OCI-LY3 (cell line): ENCODE measurements at regions not wholly inside any gene's neighbourhood (a gene's known extent, or its start where the extent isn't known, plus 50 kb on each side); places are given as distances from the start of the nearest gene placed in this dataset.

Source experiments
- EZH2phosphoT487 ChIP-seq: fragments of 200-600 bp; shearing (Covaris generic); IDR thresholded peaks from 2 replicates; pipeline ENCODE4 v1.6.1; 2018; ENCODE audit warnings: antibody characterized with exemption, mixed run types, low read depth
- TF ChIP-seq, protein P1 (sequence below): fragments of 200-600, 300-600 bp; sonication (generic); IDR thresholded peaks from 2 replicates; pipeline ENCODE4 v1.5.1; 2014; ENCODE audit warnings: antibody characterized with exemption, low read length, low read depth

DNA sequence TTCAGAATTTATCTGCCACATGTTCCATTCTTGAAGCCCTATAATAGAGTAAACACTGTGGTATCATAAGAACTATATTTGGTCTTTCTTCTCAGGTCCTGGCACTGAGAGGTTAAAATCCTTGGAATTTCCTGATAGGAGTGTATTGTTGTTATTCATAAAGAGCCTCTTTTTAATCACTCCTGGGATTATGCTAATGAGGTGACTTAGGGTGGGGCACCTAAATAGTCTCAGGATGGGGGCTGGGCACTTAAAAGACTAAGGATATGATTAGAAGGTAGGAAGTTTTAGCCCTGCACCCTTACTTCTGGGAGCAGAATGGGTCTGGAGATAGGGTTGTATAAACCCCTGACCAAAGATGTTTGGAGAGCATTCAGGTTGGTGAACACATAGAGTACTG is 755.2 kb upstream of the TENM4 start:
- TF ChIP-seq, protein P1, sequence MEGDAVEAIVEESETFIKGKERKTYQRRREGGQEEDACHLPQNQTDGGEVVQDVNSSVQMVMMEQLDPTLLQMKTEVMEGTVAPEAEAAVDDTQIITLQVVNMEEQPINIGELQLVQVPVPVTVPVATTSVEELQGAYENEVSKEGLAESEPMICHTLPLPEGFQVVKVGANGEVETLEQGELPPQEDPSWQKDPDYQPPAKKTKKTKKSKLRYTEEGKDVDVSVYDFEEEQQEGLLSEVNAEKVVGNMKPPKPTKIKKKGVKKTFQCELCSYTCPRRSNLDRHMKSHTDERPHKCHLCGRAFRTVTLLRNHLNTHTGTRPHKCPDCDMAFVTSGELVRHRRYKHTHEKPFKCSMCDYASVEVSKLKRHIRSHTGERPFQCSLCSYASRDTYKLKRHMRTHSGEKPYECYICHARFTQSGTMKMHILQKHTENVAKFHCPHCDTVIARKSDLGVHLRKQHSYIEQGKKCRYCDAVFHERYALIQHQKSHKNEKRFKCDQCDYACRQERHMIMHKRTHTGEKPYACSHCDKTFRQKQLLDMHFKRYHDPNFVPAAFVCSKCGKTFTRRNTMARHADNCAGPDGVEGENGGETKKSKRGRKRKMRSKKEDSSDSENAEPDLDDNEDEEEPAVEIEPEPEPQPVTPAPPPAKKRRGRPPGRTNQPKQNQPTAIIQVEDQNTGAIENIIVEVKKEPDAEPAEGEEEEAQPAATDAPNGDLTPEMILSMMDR = no peak
- TF ChIP-seq EZH2phosphoT487 = no peak
